HCT116 (cell line): ENCODE measurements at regions not wholly inside any gene's neighbourhood (a gene's known extent, or its start where the extent isn't known, plus 50 kb on each side); places are given as distances from the start of the nearest gene placed in this dataset.

Source experiments
- ATAC-seq: fragments of 200-7000 bp; cut with Tn5 transposase; 2 replicates; pipeline ENCODE4 v1.9.1; 2020; ENCODE audit warnings: mild to moderate bottlenecking, moderate library complexity
- BruUV-seq: library from RNA; stranded (reverse); fragments of 400-500 nt; replicated peaks from 2 replicates; lab custom pipeline; 2021; lab: Mats Ljungman, UMichigan
- CTCF ChIA-PET: fragments of 300-600 bp; sonication (Branson Sonifier 250); formaldehyde crosslinking; loops from one replicate; lab custom pipeline; 2021; ENCODE audit warnings: antibody characterized with exemption; lab: Charles Lee
- POLR2A ChIA-PET: fragments of 300-600, 350-600 bp; sonication (Branson Sonifier 250); formaldehyde crosslinking; loops from one replicate; lab custom pipeline; 2021; ENCODE audit warnings: antibody characterized with exemption; lab: Charles Lee
- RAD21 ChIA-PET, 2 experiments: fragments of 300-600 bp; sonication (Branson Sonifier 250); formaldehyde crosslinking; loops; one replicate each; lab custom pipeline; 2023; ENCODE audit warnings: low total read pairs in 2 of 2; ENCODE audit not compliant: uncharacterized antibody in 2 of 2, unreplicated experiment in 2 of 2, low non-redundant PET in 1 of 2; lab: Charles Lee
- DNase-seq: peaks from one replicate; pipeline ENCODE4 v3.0.0-alpha.2; 2010; ENCODE audit warnings: low read depth, low spot score
- H2AFZ ChIP-seq: fragments of 200-600 bp; shearing (Covaris generic), sonication (generic); 2 replicates; pipeline ENCODE4 v1.6.1; 2017; ENCODE audit warnings: low read depth, mixed run types, mixed read lengths, antibody characterized with exemption, low read length; ENCODE audit not compliant: poor library complexity, severe bottlenecking
- H3K27ac ChIP-seq: 2 replicates; pipeline ENCODE4 v1.5.1; 2012; ENCODE audit warnings: low read depth, low read length
- H3K27me3 ChIP-seq: fragments of 200-600 bp; sonication (generic); 2 replicates; pipeline ENCODE4 v1.6.1; 2016; ENCODE audit warnings: mixed run types, low read length, mixed read lengths; ENCODE audit not compliant: insufficient read depth
- H3K36me3 ChIP-seq, 2 experiments: fragments of 200-500 bp in 1 of 2; fragments of 200-600 bp in 1 of 2; sonication (Bioruptor generic) in 1 of 2; sonication (generic) in 1 of 2; 2 replicates each; pipeline versions ENCODE4 v1.5.1 to v1.6.1; 2014 to 2016; ENCODE audit warnings: low read length in 2 of 2, inconsistent platforms in 1 of 2, mixed read lengths in 1 of 2, mixed run types in 1 of 2; ENCODE audit not compliant: insufficient read depth in 2 of 2, control insufficient read depth in 1 of 2
- H3K4me1 ChIP-seq, 2 experiments: fragments of 200-600 bp in 1 of 2; sonication (generic) in 1 of 2; 2 replicates each; pipeline versions ENCODE4 v1.5.1 to v1.6.1; 2012 to 2017; ENCODE audit warnings: low read length in 2 of 2, inconsistent platforms in 1 of 2, mild to moderate bottlenecking in 1 of 2, mixed read lengths in 1 of 2, mixed run types in 1 of 2, moderate library complexity in 1 of 2; ENCODE audit not compliant: insufficient read depth in 2 of 2, control insufficient read depth in 1 of 2
- H3K4me2 ChIP-seq: fragments of 200-600 bp; sonication (generic); 2 replicates; pipeline ENCODE4 v1.6.1; 2017; ENCODE audit warnings: mixed run types, low read length, mixed read lengths
- H3K4me3 ChIP-seq, 2 experiments: fragments of 200-600 bp in 1 of 2; sonication (generic) in 1 of 2; replicated peaks in 1 of 2; 2 replicates each; pipeline ENCODE4 v1.5.1; 2011 to 2016; ENCODE audit warnings: low read length in 2 of 2, control low read depth in 1 of 2, low read depth in 1 of 2, mild to moderate bottlenecking in 1 of 2, mixed read lengths in 1 of 2, mixed run types in 1 of 2
- H3K79me2 ChIP-seq: fragments of 200-600 bp; sonication (generic); 2 replicates; pipeline ENCODE4 v1.6.1; 2017; ENCODE audit warnings: mild to moderate bottlenecking, mixed run types, low read length, moderate library complexity, mixed read lengths; ENCODE audit not compliant: insufficient read depth
- H3K9ac ChIP-seq: fragments of 200-600 bp; sonication (generic); 2 replicates; pipeline ENCODE4 v1.6.1; 2016; ENCODE audit warnings: low read length, mixed read lengths
- H3K9me2 ChIP-seq: fragments of 200-600 bp; sonication (generic), shearing (Covaris generic); 2 replicates; pipeline ENCODE4 v1.6.1; 2017; ENCODE audit warnings: mixed run types, mild to moderate bottlenecking, moderate library complexity; ENCODE audit not compliant: insufficient read depth
- H3K9me3 ChIP-seq, 2 experiments: fragments of 200-500 bp in 1 of 2; fragments of 200-600 bp in 1 of 2; sonication (Bioruptor generic) in 1 of 2; sonication (generic) in 1 of 2; 2 replicates each; pipeline ENCODE4 v1.6.1; 2014 to 2017; ENCODE audit warnings: low read length in 2 of 2, mixed read lengths in 2 of 2, inconsistent platforms in 1 of 2, low read depth in 1 of 2, mild to moderate bottlenecking in 1 of 2, mixed run types in 1 of 2, moderate library complexity in 1 of 2; ENCODE audit not compliant: control insufficient read depth in 1 of 2, insufficient read depth in 1 of 2
- H4K20me1 ChIP-seq: fragments of 200-600 bp; sonication (generic), shearing (Covaris generic); 2 replicates; pipeline ENCODE4 v1.6.1; 2017; ENCODE audit warnings: mixed run types, mild to moderate bottlenecking, moderate library complexity; ENCODE audit not compliant: insufficient read depth
- CEBPB ChIP-seq: IDR thresholded peaks from 2 replicates; pipeline ENCODE4 v1.6.1; 2012; ENCODE audit warnings: low read depth
- EGR1 ChIP-seq: IDR thresholded peaks from 2 replicates; pipeline ENCODE4 v1.6.1; 2012; ENCODE audit warnings: low read depth
- JUND ChIP-seq: IDR thresholded peaks from 2 replicates; pipeline ENCODE4 v1.6.1; 2012
- POLR2A ChIP-seq: IDR thresholded peaks from 2 replicates; pipeline ENCODE4 v1.7.0; 2011; ENCODE audit warnings: borderline replicate concordance; ENCODE audit not compliant: insufficient read depth, insufficient read length; ENCODE audit errors: extremely low read depth
- POLR2AphosphoS5 ChIP-seq: IDR thresholded peaks from 2 replicates; pipeline ENCODE4 v1.6.1; 2011; ENCODE audit warnings: mild to moderate bottlenecking, low read depth, low read length, moderate library complexity
- SIN3A ChIP-seq: IDR thresholded peaks from 2 replicates; pipeline ENCODE4 v1.6.1; 2012; ENCODE audit warnings: low read depth
- SRF ChIP-seq: IDR thresholded peaks from 2 replicates; pipeline ENCODE4 v1.6.1; 2012; ENCODE audit warnings: low read depth
- TCF7L2 ChIP-seq: IDR thresholded peaks from 2 replicates; pipeline ENCODE4 v1.7.0; 2011; ENCODE audit warnings: borderline replicate concordance, inconsistent platforms; ENCODE audit not compliant: insufficient read depth, insufficient read length; ENCODE audit errors: extremely low read depth
- YY1 ChIP-seq: IDR thresholded peaks from 2 replicates; pipeline ENCODE4 v1.6.1; 2011; ENCODE audit warnings: low read length, low read depth, moderate library complexity, mild to moderate bottlenecking; ENCODE audit not compliant: insufficient replicate concordance; ENCODE audit errors: extremely low read depth
- ZBTB33 ChIP-seq: IDR thresholded peaks from 2 replicates; pipeline ENCODE4 v1.6.1; 2011; ENCODE audit warnings: mild to moderate bottlenecking, low read length, moderate library complexity; ENCODE audit not compliant: insufficient replicate concordance; ENCODE audit errors: extremely low read depth
- ZFX ChIP-seq: fragments of 450-650 bp; IDR thresholded peaks from 2 replicates; pipeline ENCODE4 v1.6.1; 2017
- ZNF274 ChIP-seq: fragments of 200-500 bp; sonication (Bioruptor generic); IDR thresholded peaks from 2 replicates; pipeline ENCODE4 v1.6.1; 2014; ENCODE audit warnings: mild to moderate bottlenecking, low read depth, low read length, inconsistent platforms
- intact Hi-C: fragments of 100-400 bp; cut with micrococcal nuclease; formaldehyde crosslinking; loops from 2 replicates; pipeline ENCODE4 v1.10.0; 2022
- TF ChIP-seq, protein P1 (sequence below): IDR thresholded peaks from 2 replicates; pipeline ENCODE4 v1.6.1; 2012

DNA sequence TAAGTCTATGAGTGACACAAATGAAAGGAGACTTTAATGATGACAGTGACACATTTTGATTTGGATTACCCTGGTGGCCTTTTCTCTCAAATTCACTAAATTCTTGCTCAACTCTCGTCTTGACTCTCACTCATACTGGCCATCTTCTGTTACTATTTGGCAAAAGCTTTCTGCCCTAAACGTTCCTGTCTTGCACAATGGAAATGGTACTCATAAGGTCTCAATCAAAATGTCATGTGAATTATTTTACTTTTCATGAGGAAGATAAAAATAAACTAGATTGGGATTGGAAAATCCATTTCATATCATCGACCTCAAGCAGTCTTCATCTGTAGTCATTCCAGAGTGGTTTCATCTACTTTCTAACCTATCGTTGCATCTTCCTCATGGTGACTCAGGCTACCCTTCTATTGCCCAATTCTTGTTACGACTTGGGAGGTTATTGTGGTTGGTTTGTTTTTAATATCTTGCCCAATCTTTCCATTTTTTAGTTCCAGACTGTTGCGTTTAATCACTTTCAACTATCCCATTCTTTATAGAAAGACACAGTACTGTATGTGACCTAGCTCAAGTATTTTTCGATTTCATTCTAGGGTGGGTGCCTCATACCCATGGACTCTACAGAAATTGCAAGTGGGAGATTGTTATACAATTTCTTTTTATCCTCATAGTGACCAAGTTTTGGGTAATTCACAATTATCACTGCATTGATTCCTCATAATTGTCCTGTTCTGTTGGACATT, 317.2 kb upstream of the KCNJ16 start:
- BruUV-seq = no TSS peak
- H3K36me3 ChIP-seq = no peaks in the 10 kb centered on the region
- H3K9me3 ChIP-seq = peaks cover 0 to 2% of the 10 kb centered on the region in 2 experiments; a peak in 1 of 4 replicates
- H3K9ac ChIP-seq = no peak overlapping the region
- no peak overlapping the region for H2AFZ ChIP-seq
- no peaks in the 10 kb centered on the region for H3K27me3 ChIP-seq
- H3K4me1 ChIP-seq = peaks cover 3 to 14% of the 10 kb centered on the region in 2 experiments; a peak in 3 of 4 replicates
- H3K4me2 ChIP-seq = no peak overlapping the region
- H3K4me3 ChIP-seq = no peak overlapping the region
- no peak overlapping the region for H3K27ac ChIP-seq
- DNase-seq (no peak), ATAC-seq (no peak)
- intact Hi-C loops = no loop called here
- no peaks in the 10 kb centered on the region for H3K79me2 ChIP-seq
- ChIA-PET CTCF (no interaction called here), POLR2A (no interaction called here), RAD21 (no interaction called here)
- H4K20me1 ChIP-seq = no peaks in the 10 kb centered on the region
- no peak for TF ChIP-seq ZBTB33
- no peak for TF ChIP-seq SIN3A
- TF ChIP-seq JUND = no peak
- TF ChIP-seq TCF7L2 = no peak
- TF ChIP-seq, protein P1, sequence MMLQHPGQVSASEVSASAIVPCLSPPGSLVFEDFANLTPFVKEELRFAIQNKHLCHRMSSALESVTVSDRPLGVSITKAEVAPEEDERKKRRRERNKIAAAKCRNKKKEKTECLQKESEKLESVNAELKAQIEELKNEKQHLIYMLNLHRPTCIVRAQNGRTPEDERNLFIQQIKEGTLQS = no peak
- TF ChIP-seq YY1 = no peak
- no peak for TF ChIP-seq SRF
- TF ChIP-seq POLR2A = no peak
- TF ChIP-seq EGR1 = no peak
- no peak for TF ChIP-seq POLR2AphosphoS5
- no peak for TF ChIP-seq CEBPB
- TF ChIP-seq ZFX = no peak
- TF ChIP-seq ZNF274 = no peak
- H3K9me2 ChIP-seq = no peaks in the 10 kb centered on the region
